H1 (cell line): ENCODE measurements at regions not wholly inside any gene's neighbourhood (a gene's known extent, or its start where the extent isn't known, plus 50 kb on each side); places are given as distances from the start of the nearest gene placed in this dataset.

ENCODE experiments used
- CREB1 ChIP-seq: IDR thresholded peaks from 2 replicates; pipeline ENCODE4 v1.6.1; 2012; ENCODE audit warnings: inconsistent platforms
- KDM1A ChIP-seq: fragments of 200-600, 300-600 bp; sonication (generic); IDR thresholded peaks from 2 replicates; pipeline ENCODE4 v1.7.1; 2016; ENCODE audit warnings: mild to moderate bottlenecking, low read length, borderline replicate concordance
- NRF1 ChIP-seq: IDR thresholded peaks from 2 replicates; pipeline ENCODE4 v1.6.1; 2011; ENCODE audit warnings: mild to moderate bottlenecking, low read depth, low read length, improper control_type of control experiment
- RAD21 ChIP-seq, 2 experiments: IDR thresholded peaks in 1 of 2; conservative IDR thresholded peaks in 1 of 2; 2 replicates each; pipeline ENCODE4 v1.6.1; 2011; ENCODE audit warnings: low read depth in 2 of 2, low read length in 2 of 2, improper control_type of control experiment in 1 of 2, inconsistent platforms in 1 of 2, mild to moderate bottlenecking in 1 of 2, moderate library complexity in 1 of 2
- SRF ChIP-seq: IDR thresholded peaks from 2 replicates; pipeline ENCODE4 v1.6.1; 2011; ENCODE audit warnings: mild to moderate bottlenecking, low read depth, low read length, moderate library complexity

- TF ChIP-seq SRF (no peak), NRF1 (no peak), KDM1A (no peak), CREB1 (no peak), RAD21 (IDR thresholded peaks at IDR 0.05 in 1 of 2, conservative IDR thresholded peaks at IDR 0.05 in 1 of 2; ENCODE audit: low read depth in 2 of 2, low read length in 2 of 2) (no peak)
- TF ChIP-seq, all 59 proteins: peak for 0
Observed at GRCh38 chr16:13697013-13697412, 222.9 kb upstream of the ERCC4 start (continued).
